DOHH2 (cell line): ENCODE measurements at regions not wholly inside any gene's neighbourhood (a gene's known extent, or its start where the extent isn't known, plus 50 kb on each side); places are given as distances from the start of the nearest gene placed in this dataset.

Source experiments
- H3F3A ChIP-seq: fragments of 200-600 bp; sonication (generic), shearing (Covaris generic); 2 replicates; pipeline ENCODE4 v1.6.0; 2016; ENCODE audit warnings: antibody characterized with exemption, mild to moderate bottlenecking; ENCODE audit not compliant: control insufficient read depth, insufficient read depth
- H3K27ac ChIP-seq: fragments of 200-600 bp; sonication (generic); 2 replicates; pipeline ENCODE4 v1.5.1; 2014; ENCODE audit warnings: low read depth, mild to moderate bottlenecking, low read length, moderate library complexity
- H3K27me3 ChIP-seq: fragments of 200-600 bp; sonication (generic); 2 replicates; pipeline ENCODE4 v1.6.1; 2014; ENCODE audit warnings: mild to moderate bottlenecking, low read length, mixed read lengths; ENCODE audit not compliant: control insufficient read depth
- H3K36me3 ChIP-seq: fragments of 200-600 bp; sonication (generic); 2 replicates; pipeline ENCODE4 v1.6.1; 2014; ENCODE audit warnings: mild to moderate bottlenecking, low read length, moderate library complexity, mixed read lengths; ENCODE audit not compliant: control insufficient read depth
- H3K4me1 ChIP-seq: fragments of 200-600 bp; sonication (generic); 2 replicates; pipeline ENCODE4 v1.6.1; 2014; ENCODE audit warnings: mild to moderate bottlenecking, low read length, mixed read lengths; ENCODE audit not compliant: control insufficient read depth
- H3K4me2 ChIP-seq: fragments of 200-600 bp; sonication (generic); 2 replicates; pipeline ENCODE4 v1.6.0; 2014; ENCODE audit warnings: mild to moderate bottlenecking, low read length, moderate library complexity
- H3K4me3 ChIP-seq: fragments of 200-600 bp; sonication (generic); 2 replicates; pipeline ENCODE4 v1.5.1; 2014; ENCODE audit warnings: mild to moderate bottlenecking, low read length, mixed read lengths
- H3K79me2 ChIP-seq: fragments of 200-600 bp; sonication (generic); 2 replicates; pipeline ENCODE4 v1.6.1; 2014; ENCODE audit warnings: mild to moderate bottlenecking, low read length, mixed read lengths; ENCODE audit not compliant: control insufficient read depth
- H3K9me2 ChIP-seq: fragments of 200-600 bp; sonication (generic); replicated peaks from 2 replicates; pipeline ENCODE4 v1.6.1; 2014; ENCODE audit warnings: mild to moderate bottlenecking, low read length, mixed read lengths; ENCODE audit not compliant: control insufficient read depth
- H3K9me3 ChIP-seq: fragments of 200-600 bp; sonication (generic); 2 replicates; pipeline ENCODE4 v1.6.1; 2014; ENCODE audit warnings: antibody characterized with exemption, low read length, mixed read lengths; ENCODE audit not compliant: control insufficient read depth, insufficient read depth
- H4K20me1 ChIP-seq: fragments of 200-600 bp; sonication (generic); 2 replicates; pipeline ENCODE4 v1.6.0; 2014; ENCODE audit warnings: low read depth, mild to moderate bottlenecking, antibody characterized with exemption, low read length, moderate library complexity; ENCODE audit not compliant: control insufficient read depth, insufficient read depth
- CTCF ChIP-seq: fragments of 200-600 bp; sonication (generic); IDR thresholded peaks from one replicate; pipeline ENCODE4 v1.5.1; 2014; ENCODE audit warnings: antibody characterized with exemption, mild to moderate bottlenecking, low read depth, low read length; ENCODE audit not compliant: poor library complexity, severe bottlenecking
- EZH2phosphoT487 ChIP-seq: fragments of 200-600 bp; sonication (generic); IDR thresholded peaks from 2 replicates; pipeline ENCODE4 v1.6.1; 2017; ENCODE audit warnings: borderline replicate concordance, mild to moderate bottlenecking, antibody characterized with exemption, low read length, moderate library complexity, mixed read lengths

- TF ChIP-seq CTCF, result no peak
- no peak for TF ChIP-seq EZH2phosphoT487
- no peaks in the 10 kb centered on the region for H4K20me1 ChIP-seq
- no peaks in the 10 kb centered on the region for H3K79me2 ChIP-seq
- no peaks in the 10 kb centered on the region for H3K9me2 ChIP-seq
- H3K9me3 ChIP-seq, result peaks cover 5% of the 10 kb centered on the region; the same call in 1 of the 2 replicates
- no peak overlapping the region for H3K4me2 ChIP-seq
- H3K36me3 ChIP-seq, result no peaks in the 10 kb centered on the region
- H3K27ac ChIP-seq, result no peak overlapping the region
- H3F3A ChIP-seq, result no peaks in the 10 kb centered on the region
- H3K4me3 ChIP-seq, result no peak overlapping the region
- no peaks in the 10 kb centered on the region for H3K4me1 ChIP-seq
- H3K27me3 ChIP-seq, result no peaks in the 10 kb centered on the region
These were observed 720.3 kb downstream of the UQCRFS1 start for GRCh38 chr19:28492621-28493020.

- Histone ChIP-seq H3K4me3 (no peak overlapping the region), H4K20me1 (no peaks in the 10 kb centered on the region), H3K9me3 (peaks cover 5% of the 10 kb centered on the region; the same call in 1 of the 2 replicates), H3F3A (no peaks in the 10 kb centered on the region), H3K4me2 (no peak overlapping the region), H3K27me3 (no peaks in the 10 kb centered on the region), H3K36me3 (no peaks in the 10 kb centered on the region), H3K79me2 (no peaks in the 10 kb centered on the region), H3K9me2 (no peaks in the 10 kb centered on the region), H3K4me1 (no peaks in the 10 kb centered on the region), H3K27ac (no peak overlapping the region)
- no peak for TF ChIP-seq CTCF
- TF ChIP-seq EZH2phosphoT487, result no peak
These were observed 720.8 kb downstream of the UQCRFS1 start for GRCh38 chr19:28492201-28492600.

GRCh38 chr19:28489776-28490175 lies 723.2 kb downstream of the UQCRFS1 start:
- H3K9me3 ChIP-seq, result peaks cover 5% of the 10 kb centered on the region; the same call in 1 of the 2 replicates
- H3K4me1 ChIP-seq, result no peaks in the 10 kb centered on the region
- H3K4me3 ChIP-seq, result no peak overlapping the region
- H3K4me2 ChIP-seq, result no peak overlapping the region
- no peaks in the 10 kb centered on the region for H3K36me3 ChIP-seq
- H3K79me2 ChIP-seq, result no peaks in the 10 kb centered on the region
- H3K27me3 ChIP-seq, result no peaks in the 10 kb centered on the region
- no peaks in the 10 kb centered on the region for H3K9me2 ChIP-seq
- H3K27ac ChIP-seq, result no peak overlapping the region
- H3F3A ChIP-seq, result no peaks in the 10 kb centered on the region
- no peak for TF ChIP-seq EZH2phosphoT487
- TF ChIP-seq CTCF, result no peak
- H4K20me1 ChIP-seq, result no peaks in the 10 kb centered on the region

- Histone ChIP-seq H3K36me3 (no peaks in the 10 kb centered on the region), H4K20me1 (no peaks in the 10 kb centered on the region), H3K79me2 (no peaks in the 10 kb centered on the region), H3K4me2 (no peak overlapping the region), H3K27me3 (no peaks in the 10 kb centered on the region), H3F3A (no peaks in the 10 kb centered on the region), H3K4me1 (no peaks in the 10 kb centered on the region), H3K9me3 (peaks cover 5% of the 10 kb centered on the region; the same call in 1 of the 2 replicates), H3K9me2 (no peaks in the 10 kb centered on the region), H3K27ac (no peak overlapping the region), H3K4me3 (no peak overlapping the region)
- TF ChIP-seq CTCF (no peak), EZH2phosphoT487 (no peak)
These were observed 723.8 kb downstream of the UQCRFS1 start for GRCh38 chr19:28489126-28489660.
